ENCODE measurements at regions not wholly inside any gene's neighbourhood (a gene's known extent, or its start where the extent isn't known, plus 50 kb on each side); places are given as distances from the start of the nearest gene placed in this dataset.

GRCh38 chr18:59779979-59780378, 82.8 kb upstream of the CCBE1 start:
- TF ChIP-seq CTCF (IDR thresholded peaks at IDR 0.05) (no peak), POLR2A (IDR thresholded peaks at IDR 0.05) (no peak)
